HuH-7 (cell line): ENCODE measurements at regions not wholly inside any gene's neighbourhood (a gene's known extent, or its start where the extent isn't known, plus 50 kb on each side); places are given as distances from the start of the nearest gene placed in this dataset.
"Not testable (repeated sequence)": the region's sequence is repeated elsewhere in the genome, so short reads cannot be mapped to it uniquely, and the experiment has no call there.

Source experiments
- DNase-seq: peaks from one replicate; pipeline ENCODE4 v3.0.0; 2011; ENCODE audit warnings: low spot score

DNA sequence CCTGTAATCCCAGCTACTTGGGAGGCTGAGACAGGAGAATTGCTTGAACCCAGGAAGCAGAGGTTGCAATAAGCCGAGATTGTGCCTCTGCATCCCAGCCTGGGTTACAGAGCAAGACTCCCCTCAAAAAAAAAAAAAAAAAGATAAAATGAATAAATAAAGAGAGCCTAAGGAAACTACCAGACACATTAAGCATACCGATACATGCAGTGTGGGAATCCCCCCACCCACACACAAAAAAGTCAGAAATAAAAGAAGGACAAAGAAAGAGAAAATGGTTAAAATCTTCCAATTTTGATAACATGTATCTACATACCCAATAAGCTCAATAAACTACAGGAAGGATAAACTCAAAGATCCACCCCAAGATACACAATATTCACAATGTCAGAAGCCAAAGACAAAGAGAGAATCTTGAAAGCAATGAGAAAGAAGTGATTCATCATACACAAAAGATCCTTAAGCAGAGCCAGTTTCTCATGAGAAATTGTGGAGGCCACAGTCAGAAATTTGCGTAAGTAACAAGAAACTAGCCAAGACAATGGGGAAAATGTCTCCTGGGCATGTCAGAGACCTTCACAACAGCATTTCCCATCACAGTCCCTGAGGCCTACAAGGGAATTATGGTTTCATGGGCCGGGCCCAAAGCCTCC, 1197.0 kb downstream of the AMY1C start:
- no peak for DNase-seq

GRCh38 chr1:104953555-104953954, 1203.9 kb downstream of the AMY1C start:
- DNase-seq = no peak

DNA sequence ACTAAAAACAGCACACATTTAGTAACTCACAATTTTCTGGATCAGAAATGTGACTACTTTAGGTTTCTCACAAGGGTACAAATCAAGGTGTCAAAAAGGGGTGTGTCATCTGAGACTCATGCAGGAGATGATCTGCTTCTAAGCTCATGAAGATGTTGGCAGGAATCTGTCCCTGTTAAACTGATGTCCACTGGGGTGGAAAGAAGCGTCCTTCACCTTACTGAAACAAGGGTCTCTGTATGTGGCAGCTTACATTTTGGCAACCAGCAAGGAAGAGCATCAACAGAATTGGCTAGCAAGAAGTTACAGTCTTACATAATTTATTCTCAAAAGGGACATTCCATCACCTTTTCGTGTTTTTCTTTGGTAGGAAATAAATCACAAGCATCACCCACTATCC, 1223.8 kb downstream of the AMY1C start:
- no peak for DNase-seq

GRCh38 chr1:104979651-104980050, 1230.0 kb downstream of the AMY1C start:
- DNase-seq = no peak

- DNase-seq = no peak
These were observed 1237.5 kb downstream of the AMY1C start for GRCh38 chr1:104987210-104987609.

- DNase-seq = no peak
These were observed 1239.3 kb downstream of the AMY1C start for GRCh38 chr1:104989012-104989411.

GRCh38 chr1:104991702-104992101, 1242.0 kb downstream of the AMY1C start:
- no peak for DNase-seq

GRCh38 chr1:105000793-105001192, 1251.1 kb downstream of the AMY1C start:
- no peak for DNase-seq

- no peak for DNase-seq
These were observed 1254.8 kb downstream of the AMY1C start for GRCh38 chr1:105004515-105004914.

- DNase-seq = no peak
These were observed 1256.0 kb downstream of the AMY1C start for GRCh38 chr1:105005594-105006195.

DNA sequence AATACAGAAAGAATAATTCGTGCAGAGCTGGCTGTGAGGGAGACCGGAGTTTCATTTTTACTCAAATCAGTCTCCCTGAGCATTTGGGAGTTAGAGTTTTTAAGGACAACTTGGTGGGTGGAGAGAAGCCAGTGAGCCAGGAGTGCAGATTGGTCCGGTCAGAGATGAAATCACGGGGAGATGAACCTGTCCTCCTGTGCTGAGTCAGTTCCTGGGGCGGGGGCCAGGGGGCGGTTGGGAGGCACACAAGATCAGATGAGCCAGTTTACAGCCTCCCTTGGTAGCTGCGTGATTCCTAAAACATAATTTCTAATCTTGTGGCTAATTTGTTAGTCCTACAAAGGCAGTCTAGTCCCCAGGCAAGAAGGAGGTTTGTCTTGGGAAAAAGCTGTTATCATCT, 1267.9 kb downstream of the AMY1C start:
- no peak for DNase-seq

GRCh38 chr1:105023719-105024118, 1274.0 kb downstream of the AMY1C start:
- DNase-seq = no peak

GRCh38 chr1:105027838-105028471, 1278.3 kb downstream of the AMY1C start:
- no peak for DNase-seq

DNA sequence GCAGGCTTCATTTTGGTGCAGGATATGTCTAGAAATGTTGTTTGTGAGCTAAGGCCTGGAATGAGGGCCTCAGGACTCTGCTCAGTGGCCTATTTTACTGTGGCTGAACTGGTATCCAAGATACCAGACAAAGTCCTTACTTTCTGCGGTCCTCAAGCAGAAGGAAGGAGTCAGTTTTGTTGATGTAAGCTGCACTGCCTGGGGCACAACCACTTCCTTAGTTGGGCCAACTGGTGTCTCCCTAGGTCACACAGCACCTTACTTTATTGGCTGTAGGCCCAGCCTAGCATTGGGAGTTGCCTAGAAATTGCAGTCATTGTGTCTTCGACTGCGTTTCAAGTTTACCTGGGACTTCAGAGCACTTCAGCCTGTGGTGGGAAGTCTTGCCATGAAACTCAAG, 1322.7 kb downstream of the AMY1C start:
- no peak for DNase-seq

DNA sequence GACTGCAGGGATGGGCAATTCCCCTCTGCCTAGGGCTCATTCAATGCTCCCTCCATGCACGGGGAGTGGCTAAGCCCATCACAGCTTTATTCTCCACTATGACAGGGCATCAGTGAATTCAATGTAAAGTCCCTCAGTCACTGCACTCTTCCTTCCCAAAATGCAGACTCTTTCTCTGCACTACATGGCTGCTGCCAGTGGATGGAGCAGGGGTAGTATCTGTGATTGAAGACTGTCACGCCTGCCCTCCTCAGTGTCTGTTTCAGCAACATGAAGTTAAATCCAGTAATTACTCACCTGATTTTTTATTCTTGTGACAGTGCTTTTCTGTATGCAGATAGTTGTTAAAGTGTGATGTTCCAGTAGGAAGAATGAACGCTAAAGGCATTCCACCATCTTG, 1323.2 kb downstream of the AMY1C start:
- peak; percentile 7 for DNase-seq

- DNase-seq = no peak
These were observed 1324.0 kb downstream of the AMY1C start for GRCh38 chr1:105073660-105074059.

DNA sequence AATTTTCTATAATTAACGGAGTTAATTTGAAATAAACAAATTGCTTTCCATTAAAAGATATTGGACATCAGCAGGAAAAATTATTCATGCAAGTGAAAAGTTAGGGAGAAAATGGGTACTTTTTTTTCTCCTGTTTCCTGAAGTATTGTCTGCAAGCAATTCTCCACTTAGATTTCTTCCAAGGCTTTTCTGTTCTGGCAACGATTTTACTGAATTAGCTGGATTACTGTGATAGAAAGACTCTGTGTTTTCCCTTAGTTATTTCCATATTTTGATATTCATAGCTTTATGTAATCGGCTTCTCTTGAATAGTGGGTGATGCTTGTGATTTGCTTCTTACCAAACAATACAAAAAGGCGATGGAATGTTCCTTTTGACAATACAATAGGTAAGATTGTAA, 1333.9 kb downstream of the AMY1C start:
- DNase-seq = no peak

- no peak for DNase-seq
These were observed 1337.8 kb downstream of the AMY1C start for GRCh38 chr1:105087506-105087905.

DNA sequence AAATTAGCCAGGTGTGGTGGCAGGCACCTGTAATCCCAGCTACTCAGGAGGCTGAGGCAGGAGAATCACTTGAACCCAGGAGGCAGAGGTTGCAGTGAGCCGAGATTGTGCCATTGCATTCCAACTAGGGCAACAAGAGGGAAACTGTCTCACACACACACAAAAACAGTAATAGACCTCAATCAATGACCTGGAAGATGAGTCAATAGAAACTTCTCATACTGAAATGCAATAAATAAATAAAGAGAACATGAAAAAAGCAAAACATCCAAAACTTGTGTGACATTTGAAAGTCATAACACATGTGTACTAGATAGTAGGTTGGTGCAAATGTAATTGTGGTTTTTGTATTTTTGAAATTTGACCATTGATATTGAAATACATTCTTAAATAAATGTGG, 1338.5 kb downstream of the AMY1C start:
- DNase-seq = no peak

GRCh38 chr1:105093893-105094292, 1344.2 kb downstream of the AMY1C start:
- not testable (repeated sequence) for DNase-seq

DNA sequence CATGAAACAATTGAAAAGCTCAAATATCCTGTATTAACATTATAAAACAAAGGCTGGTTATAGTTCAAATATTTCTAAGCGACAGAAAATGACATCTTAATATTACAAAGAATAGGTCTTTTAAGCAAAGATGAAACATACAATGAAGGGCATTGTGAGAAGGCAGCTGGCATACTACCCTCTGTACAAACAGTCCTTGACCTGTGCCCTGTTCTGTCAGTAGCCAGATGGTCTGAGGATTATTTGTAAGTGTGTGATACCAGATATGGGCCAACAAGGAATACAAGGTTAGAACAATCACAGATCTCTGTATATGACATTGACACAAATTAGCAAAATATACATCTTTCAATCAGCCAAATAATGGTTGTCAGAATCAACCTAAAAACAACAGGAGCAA, 1350.4 kb downstream of the AMY1C start:
- DNase-seq = no peak

- DNase-seq = no peak
These were observed 1351.6 kb downstream of the AMY1C start for GRCh38 chr1:105101261-105101660.

DNA sequence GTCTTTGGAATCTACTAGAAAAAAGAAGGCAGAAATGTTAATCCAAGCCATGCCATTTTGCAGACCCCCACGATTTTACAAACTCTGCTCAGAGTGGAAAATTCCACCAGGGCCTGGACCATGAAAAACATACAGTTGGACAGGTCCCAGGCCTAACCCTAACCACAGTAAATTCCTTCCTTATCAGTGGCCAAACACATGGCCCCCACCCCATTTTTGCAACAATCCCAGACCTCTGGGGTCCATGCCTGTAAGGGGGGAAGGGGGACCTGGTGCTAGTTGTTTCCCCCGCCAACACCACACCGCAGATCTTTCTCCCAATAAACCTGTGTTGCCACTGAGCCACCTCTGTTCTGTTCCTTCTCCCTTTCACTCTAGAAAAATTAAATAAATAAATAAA, 1352.7 kb downstream of the AMY1C start:
- peak; percentile 16 for DNase-seq

GRCh38 chr1:105122041-105122440, 1372.3 kb downstream of the AMY1C start:
- no peak for DNase-seq
